ENCODE measurements at regions not wholly inside any gene's neighbourhood (a gene's known extent, or its start where the extent isn't known, plus 50 kb on each side); places are given as distances from the start of the nearest gene placed in this dataset.

DNA sequence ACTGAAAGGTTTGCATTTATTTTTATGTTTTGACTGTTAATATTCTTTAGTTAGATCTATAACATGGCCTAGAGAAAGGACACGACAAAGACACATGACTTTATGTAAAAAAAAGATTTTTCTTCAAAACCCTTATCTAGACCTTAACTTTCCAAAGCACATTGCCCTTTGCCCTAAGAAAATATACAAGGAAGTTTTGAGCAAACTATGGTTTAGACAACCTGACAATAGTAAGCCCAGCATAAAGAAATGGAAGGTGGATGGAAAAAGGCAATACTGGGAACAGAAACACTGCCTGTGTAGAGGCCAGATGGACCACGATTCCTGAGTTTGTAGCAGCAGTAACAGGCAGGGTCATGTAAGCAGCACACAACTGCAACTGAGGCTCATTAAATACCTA, 724.0 kb downstream of the GALC start:
- no peak for TF ChIP-seq CTCF (IDR thresholded peaks at IDR 0.05; ENCODE audit: partially characterized antibody, unreplicated experiment)
- Mint-ChIP-seq H3K9me3 (ENCODE audit: unreplicated experiment) (peaks cover 2% of the 10 kb centered on the region), H3K4me3 (ENCODE audit: unreplicated experiment) (no peak overlapping the region), H3K36me3 (ENCODE audit: unreplicated experiment) (no peaks in the 10 kb centered on the region), H3K27ac (ENCODE audit: unreplicated experiment) (no peak overlapping the region), H3K27me3 (ENCODE audit: unreplicated experiment) (no peaks in the 10 kb centered on the region), H3K4me1 (ENCODE audit: low read depth, unreplicated experiment) (no peaks in the 10 kb centered on the region)
- no peak for DNase-seq

DNA sequence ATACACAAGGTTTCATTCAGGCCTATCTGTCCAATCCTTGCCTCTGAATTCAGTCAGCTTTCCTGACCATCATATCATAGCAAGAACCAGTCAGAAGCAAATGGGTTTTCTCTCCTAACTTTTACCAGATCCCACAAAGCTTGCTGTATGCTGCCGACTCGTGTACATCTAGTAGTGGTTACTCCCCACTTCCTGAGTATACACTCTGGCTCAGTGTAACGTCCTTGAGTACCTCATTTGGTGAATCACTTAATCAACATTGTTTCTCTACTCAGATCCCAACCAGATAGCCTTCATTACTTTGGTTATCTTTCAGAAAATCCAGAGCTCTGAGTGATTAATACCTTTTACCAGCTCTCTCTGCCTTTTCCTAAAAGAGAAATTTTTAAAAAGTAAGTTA, 728.2 kb downstream of the GALC start:
- no peak for TF ChIP-seq CTCF (IDR thresholded peaks at IDR 0.05; ENCODE audit: partially characterized antibody, unreplicated experiment)
- no peak for DNase-seq
- Mint-ChIP-seq H3K4me1 (ENCODE audit: low read depth, unreplicated experiment) (no peaks in the 10 kb centered on the region), H3K4me3 (ENCODE audit: unreplicated experiment) (no peak overlapping the region), H3K9me3 (ENCODE audit: unreplicated experiment) (no peaks in the 10 kb centered on the region), H3K36me3 (ENCODE audit: unreplicated experiment) (no peaks in the 10 kb centered on the region), H3K27ac (ENCODE audit: unreplicated experiment) (no peak overlapping the region), H3K27me3 (ENCODE audit: unreplicated experiment) (no peaks in the 10 kb centered on the region)

DNA sequence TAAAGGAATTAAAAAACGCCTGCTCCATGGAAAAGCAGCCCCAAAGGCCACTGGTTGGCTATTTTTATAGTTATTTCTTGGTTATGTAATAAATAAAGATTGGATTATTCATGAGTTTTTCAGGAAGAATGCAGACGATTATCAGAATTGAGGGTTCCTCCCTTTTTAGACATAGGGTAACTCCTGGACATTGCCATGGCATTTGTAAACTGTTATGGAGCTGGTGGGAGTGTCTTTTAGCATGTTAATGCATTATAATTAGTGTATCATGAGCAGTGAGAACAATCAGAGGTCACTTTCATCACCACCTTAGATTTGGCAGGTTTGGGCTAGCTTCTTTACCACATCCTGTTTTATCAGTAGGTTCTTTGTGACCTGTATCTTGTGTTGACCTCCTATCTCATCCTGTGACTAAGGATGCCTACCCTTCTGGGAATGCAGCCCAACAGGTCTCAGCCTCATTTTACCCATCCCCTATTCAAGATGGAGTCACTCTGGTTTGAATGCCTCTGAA, 728.7 kb downstream of the GALC start:
- Mint-ChIP-seq H3K36me3 (ENCODE audit: unreplicated experiment) (no peaks in the 10 kb centered on the region), H3K27me3 (ENCODE audit: unreplicated experiment) (no peaks in the 10 kb centered on the region), H3K4me3 (ENCODE audit: unreplicated experiment) (no peak overlapping the region), H3K4me1 (ENCODE audit: low read depth, unreplicated experiment) (no peaks in the 10 kb centered on the region), H3K9me3 (ENCODE audit: unreplicated experiment) (no peaks in the 10 kb centered on the region), H3K27ac (ENCODE audit: unreplicated experiment) (no peak overlapping the region)
- DNase-seq = no peak
- TF ChIP-seq CTCF (IDR thresholded peaks at IDR 0.05; ENCODE audit: partially characterized antibody, unreplicated experiment) = no peak

GRCh38 chr14:87261621-87262020, 731.4 kb downstream of the GALC start:
- H3K4me1 Mint-ChIP-seq (ENCODE audit: low read depth, unreplicated experiment) = no peaks in the 10 kb centered on the region
- no peaks in the 10 kb centered on the region for H3K36me3 Mint-ChIP-seq (ENCODE audit: unreplicated experiment)
- H3K27ac Mint-ChIP-seq (ENCODE audit: unreplicated experiment) = no peak overlapping the region
- no peak overlapping the region for H3K4me3 Mint-ChIP-seq (ENCODE audit: unreplicated experiment)
- no peak for DNase-seq
- no peaks in the 10 kb centered on the region for H3K27me3 Mint-ChIP-seq (ENCODE audit: unreplicated experiment)
- no peak for TF ChIP-seq CTCF (IDR thresholded peaks at IDR 0.05; ENCODE audit: partially characterized antibody, unreplicated experiment)
- H3K9me3 Mint-ChIP-seq (ENCODE audit: unreplicated experiment) = no peaks in the 10 kb centered on the region

DNA sequence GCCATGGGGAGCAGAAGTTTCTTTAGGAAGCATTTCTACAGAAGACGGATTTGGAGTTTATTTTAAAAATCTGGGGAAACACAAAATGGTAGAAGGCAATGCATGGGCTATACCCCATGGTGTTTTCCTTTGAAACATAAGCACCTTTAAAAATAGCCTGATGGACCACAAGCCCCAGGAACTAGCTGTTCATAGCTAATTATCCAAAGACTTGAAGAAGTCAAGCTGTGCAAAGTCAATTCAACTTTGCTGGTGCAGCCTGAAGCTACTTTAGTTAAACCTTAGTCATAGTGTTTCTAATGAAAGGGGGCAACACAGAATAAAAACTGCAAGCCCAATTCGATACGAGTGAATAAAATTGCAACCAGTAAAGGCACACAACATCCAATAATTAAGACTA, 732.5 kb downstream of the GALC start:
- H3K27me3 Mint-ChIP-seq (ENCODE audit: unreplicated experiment) = no peaks in the 10 kb centered on the region
- H3K4me1 Mint-ChIP-seq (ENCODE audit: low read depth, unreplicated experiment) = no peaks in the 10 kb centered on the region
- no peak overlapping the region for H3K27ac Mint-ChIP-seq (ENCODE audit: unreplicated experiment)
- no peak for TF ChIP-seq CTCF (IDR thresholded peaks at IDR 0.05; ENCODE audit: partially characterized antibody, unreplicated experiment)
- no peaks in the 10 kb centered on the region for H3K9me3 Mint-ChIP-seq (ENCODE audit: unreplicated experiment)
- H3K36me3 Mint-ChIP-seq (ENCODE audit: unreplicated experiment) = no peaks in the 10 kb centered on the region
- no peak overlapping the region for H3K4me3 Mint-ChIP-seq (ENCODE audit: unreplicated experiment)
- no peak for DNase-seq

All from glutamatergic neuron (in vitro differentiated cells).